Panc1 (cell line): ENCODE measurements at regions not wholly inside any gene's neighbourhood (a gene's known extent, or its start where the extent isn't known, plus 50 kb on each side); places are given as distances from the start of the nearest gene placed in this dataset.

ENCODE experiments used
- ATAC-seq: fragments of 200-7000 bp; cut with Tn5 transposase; 2 replicates; pipeline ENCODE4 v1.9.1; 2020; ENCODE audit warnings: mild to moderate bottlenecking, moderate library complexity
- BruUV-seq: library from RNA; stranded (reverse); fragments of 400-500 nt; replicated peaks from 2 replicates; lab custom pipeline; 2021; lab: Mats Ljungman, UMichigan
- CTCF ChIA-PET: fragments of 300-600 bp; sonication (Branson Sonifier 250); formaldehyde crosslinking; loops from one replicate; lab custom pipeline; 2022; ENCODE audit warnings: antibody characterized with exemption; lab: Charles Lee
- POLR2A ChIA-PET: fragments of 300-600 bp; sonication (Branson Sonifier 250); formaldehyde crosslinking; loops from one replicate; lab custom pipeline; 2022; ENCODE audit warnings: antibody characterized with exemption; lab: Charles Lee
- DNase-seq: peaks from one replicate; pipeline ENCODE4 v3.0.0-alpha.2; 2010; ENCODE audit warnings: low read depth, low spot score
- H3K27ac ChIP-seq: 2 replicates; pipeline ENCODE4 v1.5.1; 2011; ENCODE audit warnings: mild to moderate bottlenecking, low read length, inconsistent platforms
- H3K27me3 ChIP-seq: fragments of 200-500 bp; sonication (Bioruptor generic); 2 replicates; pipeline ENCODE4 v1.6.0; 2014; ENCODE audit warnings: low read length, inconsistent platforms; ENCODE audit not compliant: control insufficient read depth, insufficient read depth
- H3K36me3 ChIP-seq: fragments of 200-500 bp; sonication (Bioruptor generic); 2 replicates; pipeline ENCODE4 v1.5.1; 2014; ENCODE audit warnings: inconsistent platforms, mild to moderate bottlenecking, low read length, moderate library complexity; ENCODE audit not compliant: control insufficient read depth, insufficient read depth
- H3K4me1 ChIP-seq: 2 replicates; pipeline ENCODE4 v1.5.1; 2011; ENCODE audit warnings: inconsistent platforms, mild to moderate bottlenecking, low read length, moderate library complexity; ENCODE audit not compliant: control insufficient read depth, insufficient read depth
- H3K4me3 ChIP-seq, 2 experiments: 2 replicates each; pipeline ENCODE4 v1.5.1; 2011 to 2012; ENCODE audit warnings: low read depth in 2 of 2, low read length in 2 of 2, mild to moderate bottlenecking in 2 of 2, inconsistent platforms in 1 of 2, moderate library complexity in 1 of 2
- H3K9me3 ChIP-seq: fragments of 200-500 bp; sonication (Bioruptor generic); 2 replicates; pipeline ENCODE4 v1.5.1; 2014; ENCODE audit warnings: low read depth, mild to moderate bottlenecking, inconsistent platforms, low read length, moderate library complexity; ENCODE audit not compliant: control insufficient read depth, insufficient read depth
- CTCF ChIP-seq: fragments of 450-650 bp; IDR thresholded peaks from 2 replicates; pipeline ENCODE4 v1.5.1; 2017; ENCODE audit warnings: mild to moderate bottlenecking
- POLR2AphosphoS5 ChIP-seq: IDR thresholded peaks from 2 replicates; pipeline ENCODE4 v1.6.1; 2012; ENCODE audit warnings: mild to moderate bottlenecking, low read depth, low read length, moderate library complexity
- REST ChIP-seq, 2 experiments: IDR thresholded peaks; 2 replicates each; pipeline ENCODE4 v1.6.1; 2011 to 2012; ENCODE audit warnings: low read depth in 2 of 2, control low read depth in 1 of 2, low read length in 1 of 2, mild to moderate bottlenecking in 1 of 2, moderate library complexity in 1 of 2; ENCODE audit not compliant: insufficient read depth in 1 of 2
- SIN3A ChIP-seq: IDR thresholded peaks from 2 replicates; pipeline ENCODE4 v1.6.1; 2012; ENCODE audit warnings: low read depth, mild to moderate bottlenecking, low read length, moderate library complexity, borderline replicate concordance; ENCODE audit not compliant: insufficient read depth
- TCF7L2 ChIP-seq: IDR thresholded peaks from 2 replicates; pipeline ENCODE4 v1.6.1; 2011; ENCODE audit warnings: mild to moderate bottlenecking, low read depth, low read length, inconsistent platforms
- in situ Hi-C: cut with HindIII; loops from 2 replicates; pipeline ENCODE4 v1.10.0; 2016; ENCODE audit warnings: low sequenced_read_pairs, low pct_unique_long_range_greater_than_20kb
- intact Hi-C: fragments of 100-400 bp; cut with micrococcal nuclease; formaldehyde crosslinking; loops from one replicate; pipeline ENCODE4 v1.10.0; 2022; ENCODE audit not compliant: unreplicated experiment

- no peak overlapping the region for H3K4me3 ChIP-seq
- H3K4me1 ChIP-seq: no peaks in the 10 kb centered on the region
- H3K27me3 ChIP-seq: no peaks in the 10 kb centered on the region; the same call in 1 of the 2 replicates
- no peaks in the 10 kb centered on the region for H3K36me3 ChIP-seq
- in situ Hi-C loops: no loop called here
- H3K9me3 ChIP-seq: no peaks in the 10 kb centered on the region
- DNase-seq (no peak), ATAC-seq (no peak)
- no TSS peak for BruUV-seq
- H3K27ac ChIP-seq: no peak overlapping the region
- intact Hi-C loops: no loop called here
- no peak for TF ChIP-seq CTCF
- TF ChIP-seq SIN3A: no peak
- TF ChIP-seq TCF7L2: no peak
- no peak for TF ChIP-seq POLR2AphosphoS5
- no peak for TF ChIP-seq REST (IDR thresholded peaks at IDR 0.05; ENCODE audit: insufficient read depth in 1 of 2, low read depth in 2 of 2, low read length in 1 of 2)
- CTCF ChIA-PET: no interaction called here
- POLR2A ChIA-PET: no interaction called here
These were observed 139.5 kb upstream of the SPACA7 start for GRCh38 chr13:112236539-112237197.

GRCh38 chr13:112238436-112238995, 137.6 kb upstream of the SPACA7 start:
- DNase-seq (no peak), ATAC-seq (no peak)
- intact Hi-C loops (no loop called here), in situ Hi-C loops (no loop called here)
- H3K9me3 ChIP-seq: no peaks in the 10 kb centered on the region
- no peak overlapping the region for H3K27ac ChIP-seq
- no peaks in the 10 kb centered on the region for H3K36me3 ChIP-seq
- no peaks in the 10 kb centered on the region for H3K27me3 ChIP-seq
- H3K4me1 ChIP-seq: no peaks in the 10 kb centered on the region
- no peak overlapping the region for H3K4me3 ChIP-seq
- CTCF ChIA-PET: no interaction called here
- no peak for TF ChIP-seq REST (IDR thresholded peaks at IDR 0.05; ENCODE audit: insufficient read depth in 1 of 2, low read depth in 2 of 2, low read length in 1 of 2)
- TF ChIP-seq SIN3A: no peak
- TF ChIP-seq CTCF: no peak
- no peak for TF ChIP-seq TCF7L2
- no peak for TF ChIP-seq POLR2AphosphoS5
- POLR2A ChIA-PET: no interaction called here
- BruUV-seq: no TSS peak
